ENCODE measurements at regions not wholly inside any gene's neighbourhood (a gene's known extent, or its start where the extent isn't known, plus 50 kb on each side); places are given as distances from the start of the nearest gene placed in this dataset.

GRCh38 chr3:176740906-176741663 lies 456.2 kb downstream of the TBL1XR1 start:
- no peak for TF ChIP-seq EZH2 (IDR thresholded peaks at IDR 0.05)
- no peak for TF ChIP-seq POLR2AphosphoS5 (IDR thresholded peaks at IDR 0.05; ENCODE audit: borderline replicate concordance, low read depth, low read length)
